CD4-positive, CD25-positive, alpha-beta regulatory T cell (primary cell): ENCODE measurements at regions not wholly inside any gene's neighbourhood (a gene's known extent, or its start where the extent isn't known, plus 50 kb on each side); places are given as distances from the start of the nearest gene placed in this dataset.

ENCODE experiments used
- ATAC-seq, 2 donors: fragments of 150-1000 bp; cut with Tn5 transposase; one replicate each; pipeline ENCODE4 v1.10.0; 2021; ENCODE audit warnings: low read depth in 2 of 2, moderate number of reproducible peaks in 2 of 2, moderate library complexity in 1 of 2
- DNase-seq, 3 donors: peaks; one replicate each; pipeline versions ENCODE4 v3.0.0 to v3.0.0-alpha.2; 2012 to 2022; ENCODE audit warnings: mixed read lengths in 1 of 3
- H3K27ac ChIP-seq: one replicate; pipeline ENCODE4 v1.7.0; 2013; ENCODE audit warnings: mild to moderate bottlenecking, low read length; ENCODE audit not compliant: insufficient read depth, poor library complexity, severe bottlenecking
- H3K27me3 ChIP-seq: one replicate; pipeline ENCODE4 v1.7.0; 2013; ENCODE audit warnings: low read length; ENCODE audit not compliant: control insufficient read depth, insufficient read depth
- H3K36me3 ChIP-seq: one replicate; pipeline ENCODE4 v1.7.0; 2013; ENCODE audit warnings: mild to moderate bottlenecking, low read length, moderate library complexity; ENCODE audit not compliant: control insufficient read depth, insufficient read depth
- H3K4me1 ChIP-seq: 2 replicates; pipeline ENCODE4 v1.7.0; 2013; ENCODE audit warnings: mild to moderate bottlenecking, low read length; ENCODE audit not compliant: insufficient read depth, control insufficient read depth, poor library complexity, severe bottlenecking
- H3K4me3 ChIP-seq: one replicate; pipeline ENCODE4 v1.7.0; 2013; ENCODE audit warnings: low read depth, mild to moderate bottlenecking, low read length, moderate library complexity
- H3K9me3 ChIP-seq, 2 experiments: 1 replicate in 1 of 2; 2 replicates in 1 of 2; pipeline ENCODE4 v1.7.0; 2013; ENCODE audit warnings: low read length in 2 of 2, mild to moderate bottlenecking in 1 of 2, moderate library complexity in 1 of 2; ENCODE audit not compliant: control insufficient read depth in 2 of 2
- H3K27ac Mint-ChIP-seq, 3 donors: one replicate each; pipeline ENCODE4 v1.8.0; 2020 to 2022; ENCODE audit warnings: mild to moderate bottlenecking in 3 of 3, mixed read lengths in 3 of 3, moderate library complexity in 2 of 3
- H3K27me3 Mint-ChIP-seq: one replicate; pipeline ENCODE4 v1.8.0; 2022; ENCODE audit warnings: mild to moderate bottlenecking, mixed read lengths
- H3K36me3 Mint-ChIP-seq: one replicate; pipeline ENCODE4 v1.8.0; 2020; ENCODE audit warnings: mixed read lengths
- H3K4me1 Mint-ChIP-seq, 4 donors: one replicate each; pipeline ENCODE4 v1.8.0; 2020 to 2022; ENCODE audit warnings: mixed read lengths in 4 of 4, mild to moderate bottlenecking in 1 of 4
- H3K4me3 Mint-ChIP-seq, 4 donors: one replicate each; pipeline ENCODE4 v1.8.0; 2020 to 2022; ENCODE audit warnings: mild to moderate bottlenecking in 4 of 4, mixed read lengths in 4 of 4, moderate library complexity in 3 of 4
- H3K9me3 Mint-ChIP-seq, 7 donors: one replicate each; pipeline ENCODE4 v1.8.0; 2020 to 2022; ENCODE audit warnings: mixed read lengths in 7 of 7, mild to moderate bottlenecking in 3 of 7, moderate library complexity in 2 of 7

GRCh38 chr3:28139967-28140634 lies 101.3 kb upstream of the CMC1 start:
- Mint-ChIP-seq H3K4me3 (no peak overlapping the region), H3K27ac (no peak overlapping the region), H3K27me3 (peaks cover 16% of the 10 kb centered on the region), H3K36me3 (no peaks in the 10 kb centered on the region), H3K4me1 (peaks cover 0 to 3% (median 0%) of the 10 kb centered on the region in 4 donors), H3K9me3 (peaks cover 0 to 1% (median 0%) of the 10 kb centered on the region in 7 donors)
- Histone ChIP-seq H3K36me3 (no peaks in the 10 kb centered on the region), H3K4me3 (no peak overlapping the region), H3K27ac (no peak overlapping the region), H3K9me3 (no peaks in the 10 kb centered on the region), H3K27me3 (peaks cover 6% of the 10 kb centered on the region), H3K4me1 (no peaks in the 10 kb centered on the region)
- ATAC-seq (no peak), DNase-seq (no peak)

- H3K27me3 ChIP-seq: peaks cover 5% of the 10 kb centered on the region
- H3K36me3 Mint-ChIP-seq: no peaks in the 10 kb centered on the region
- H3K9me3 ChIP-seq: no peaks in the 10 kb centered on the region
- H3K4me3 Mint-ChIP-seq: no peak overlapping the region
- no peaks in the 10 kb centered on the region for H3K4me1 ChIP-seq
- H3K27ac Mint-ChIP-seq: no peak overlapping the region
- peaks cover 16% of the 10 kb centered on the region for H3K27me3 Mint-ChIP-seq
- no peak for DNase-seq
- peaks cover 0 to 1% (median 0%) of the 10 kb centered on the region in 7 donors for H3K9me3 Mint-ChIP-seq
- H3K36me3 ChIP-seq: no peaks in the 10 kb centered on the region
- no peak for ATAC-seq
- no peak overlapping the region for H3K27ac ChIP-seq
- H3K4me1 Mint-ChIP-seq: peaks cover 0 to 3% (median 0%) of the 10 kb centered on the region in 4 donors
- no peak overlapping the region for H3K4me3 ChIP-seq
These were observed 100.8 kb upstream of the CMC1 start for GRCh38 chr3:28140664-28141063.

- DNase-seq: no peak
- Mint-ChIP-seq H3K27me3 (no peaks in the 10 kb centered on the region), H3K4me1 (peaks cover 0 to 12% (median 7%) of the 10 kb centered on the region in 4 donors), H3K36me3 (no peaks in the 10 kb centered on the region), H3K4me3 (no peak overlapping the region), H3K9me3 (peaks cover 0 to 6% (median 0%) of the 10 kb centered on the region in 7 donors), H3K27ac (no peak overlapping the region)
- no peaks in the 10 kb centered on the region for H3K27me3 ChIP-seq
- no peak for ATAC-seq
- no peaks in the 10 kb centered on the region for H3K36me3 ChIP-seq
- no peak overlapping the region for H3K4me3 ChIP-seq
- H3K27ac ChIP-seq: no peak overlapping the region
- H3K9me3 ChIP-seq: peaks cover 0 to 6% of the 10 kb centered on the region in 2 experiments
- peaks cover 6% of the 10 kb centered on the region for H3K4me1 ChIP-seq
These were observed 91.5 kb upstream of the CMC1 start for GRCh38 chr3:28149960-28150359.

DNA sequence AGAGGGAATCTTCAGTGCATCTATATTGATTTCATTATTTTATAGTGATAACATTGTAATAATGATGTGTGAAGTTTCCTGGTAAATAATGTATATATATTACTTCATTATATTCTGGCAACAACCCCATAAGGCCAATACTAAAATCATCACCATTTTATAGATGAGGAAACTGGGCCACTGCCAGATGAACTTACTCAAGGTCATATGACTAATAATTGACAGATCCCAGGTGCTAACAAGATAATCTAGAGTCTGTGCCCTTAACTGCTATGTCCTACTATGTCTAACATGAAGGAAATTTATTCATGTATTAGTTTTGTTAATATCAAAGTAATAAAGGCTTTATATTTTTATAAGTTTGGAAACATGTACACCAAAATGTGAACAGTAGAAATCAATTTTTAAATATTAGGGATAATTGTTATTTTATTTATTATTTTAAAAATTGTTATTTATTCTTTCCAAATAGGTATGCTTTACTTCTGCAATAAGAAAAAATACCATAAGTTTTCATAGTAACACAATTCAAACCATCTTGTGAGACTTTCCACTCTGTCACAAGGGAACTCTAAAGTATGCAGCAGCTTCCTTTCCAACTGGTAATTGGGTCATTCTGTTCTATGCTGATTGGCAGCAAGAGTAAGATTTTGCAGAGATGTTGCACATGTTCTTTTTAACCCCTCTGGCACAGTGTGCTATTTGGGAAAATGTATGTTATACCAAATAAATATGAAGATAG lies 90.8 kb upstream of the CMC1 start:
- H3K27ac Mint-ChIP-seq: no peak overlapping the region
- H3K9me3 ChIP-seq: peaks cover 0 to 6% of the 10 kb centered on the region in 2 experiments
- H3K36me3 ChIP-seq: no peaks in the 10 kb centered on the region
- peaks cover 0 to 12% (median 7%) of the 10 kb centered on the region in 4 donors for H3K4me1 Mint-ChIP-seq
- H3K27me3 Mint-ChIP-seq: no peaks in the 10 kb centered on the region
- H3K27me3 ChIP-seq: no peaks in the 10 kb centered on the region
- no peak overlapping the region for H3K27ac ChIP-seq
- no peak overlapping the region for H3K4me3 Mint-ChIP-seq
- H3K36me3 Mint-ChIP-seq: no peaks in the 10 kb centered on the region
- H3K4me3 ChIP-seq: no peak overlapping the region
- ATAC-seq (no peak), DNase-seq (no peak)
- H3K4me1 ChIP-seq: peaks cover 6% of the 10 kb centered on the region
- H3K9me3 Mint-ChIP-seq: peaks cover 0 to 6% (median 2%) of the 10 kb centered on the region in 7 donors

DNA sequence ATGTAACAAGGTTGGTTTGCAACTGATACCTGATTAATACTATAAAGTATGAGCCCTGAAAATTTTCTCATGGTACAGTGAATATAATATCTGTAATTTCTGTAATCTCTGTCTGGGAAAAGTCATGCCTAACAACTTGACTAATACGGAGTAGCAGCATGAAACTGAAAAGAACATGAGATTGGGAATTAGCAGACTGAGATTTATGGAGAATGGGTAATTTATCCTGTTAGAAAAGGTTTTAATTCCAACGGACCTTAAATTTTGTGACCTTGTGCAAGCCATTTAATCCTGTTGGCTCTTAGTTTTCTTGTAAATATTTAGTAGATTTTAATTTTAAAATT lies 90.2 kb upstream of the CMC1 start:
- H3K27ac ChIP-seq: no peak overlapping the region
- H3K36me3 ChIP-seq: no peaks in the 10 kb centered on the region
- no peak for DNase-seq
- no peaks in the 10 kb centered on the region for H3K27me3 ChIP-seq
- H3K9me3 ChIP-seq: peaks cover 0 to 6% of the 10 kb centered on the region in 2 experiments
- Mint-ChIP-seq H3K4me3 (no peak overlapping the region), H3K27ac (no peak overlapping the region), H3K4me1 (peaks cover 0 to 12% (median 7%) of the 10 kb centered on the region in 4 donors), H3K27me3 (no peaks in the 10 kb centered on the region), H3K36me3 (no peaks in the 10 kb centered on the region), H3K9me3 (peaks cover 0 to 7% (median 2%) of the 10 kb centered on the region in 7 donors)
- peaks cover 6% of the 10 kb centered on the region for H3K4me1 ChIP-seq
- no peak for ATAC-seq
- no peak overlapping the region for H3K4me3 ChIP-seq

DNA sequence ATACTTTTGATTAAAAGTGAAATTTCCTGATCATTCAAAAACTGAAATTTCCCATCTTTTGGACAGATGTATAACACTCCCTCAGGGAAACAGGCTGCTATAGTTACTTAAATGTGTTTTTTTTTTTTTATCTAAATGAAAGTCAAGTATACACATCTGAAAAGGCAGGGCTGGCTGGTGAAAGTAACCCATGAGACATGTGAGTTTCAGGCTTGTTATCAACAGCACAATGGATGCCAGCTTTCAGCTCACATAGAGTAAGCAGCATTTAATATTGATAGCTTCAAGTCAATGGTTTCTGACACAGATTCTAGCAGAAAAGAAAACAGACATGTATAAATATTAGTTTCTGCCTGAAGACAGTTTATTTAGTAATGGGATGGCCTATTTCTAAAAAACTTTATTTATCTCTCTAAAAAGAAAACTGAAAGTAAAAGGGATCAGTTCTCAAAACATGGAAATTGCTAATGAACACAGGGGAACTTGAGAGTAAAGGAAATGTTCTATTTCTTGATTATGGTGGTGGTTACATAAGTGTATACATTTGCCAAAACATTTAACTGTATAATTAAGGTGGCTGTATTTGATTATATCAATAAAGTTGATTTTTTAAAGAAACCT lies 89.7 kb upstream of the CMC1 start:
- H3K36me3 ChIP-seq: no peaks in the 10 kb centered on the region
- H3K9me3 ChIP-seq: peaks cover 0 to 6% of the 10 kb centered on the region in 2 experiments
- Mint-ChIP-seq H3K4me3 (peak overlapping the region in 3 of 4 donors; percentile 34 to 79 (median 56)), H3K9me3 (peaks cover 0 to 7% (median 2%) of the 10 kb centered on the region in 7 donors), H3K27me3 (no peaks in the 10 kb centered on the region), H3K27ac (peak overlapping the region in 1 of 3 donors; percentile 46), H3K4me1 (peaks cover 0 to 12% (median 7%) of the 10 kb centered on the region in 4 donors), H3K36me3 (no peaks in the 10 kb centered on the region)
- peak in 1 of 3 donors; percentile 35 for DNase-seq
- H3K4me3 ChIP-seq: peak overlapping the region; percentile 54
- H3K4me1 ChIP-seq: peaks cover 6% of the 10 kb centered on the region
- H3K27me3 ChIP-seq: no peaks in the 10 kb centered on the region
- no peak overlapping the region for H3K27ac ChIP-seq
- no peak for ATAC-seq

DNA sequence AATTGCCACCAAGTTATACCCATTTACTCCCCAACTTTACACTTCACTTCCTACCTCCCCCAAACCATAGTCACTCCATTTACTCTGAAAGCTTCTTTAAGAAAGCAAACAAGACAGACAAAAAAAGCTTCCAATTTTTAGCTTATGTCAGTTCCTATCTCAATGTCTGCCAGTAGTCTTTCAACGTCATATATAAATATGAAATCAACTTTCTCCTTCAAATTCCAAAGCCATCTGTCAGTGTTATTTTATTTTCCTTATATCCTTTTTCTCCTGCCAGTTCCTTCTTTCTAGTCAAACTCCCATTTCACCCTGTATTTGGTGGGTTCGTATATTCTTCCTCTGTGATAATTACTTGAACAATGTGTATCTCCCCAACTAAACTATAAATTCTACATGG lies 85.8 kb upstream of the CMC1 start:
- ATAC-seq: no peak
- no peak overlapping the region for H3K27ac Mint-ChIP-seq
- H3K9me3 Mint-ChIP-seq: peaks cover 0 to 29% (median 7%) of the 10 kb centered on the region in 7 donors
- H3K36me3 Mint-ChIP-seq: no peaks in the 10 kb centered on the region
- peaks cover 6% of the 10 kb centered on the region for H3K4me1 ChIP-seq
- no peak for DNase-seq
- H3K4me3 ChIP-seq: no peak overlapping the region
- peaks cover 0 to 12% (median 7%) of the 10 kb centered on the region in 4 donors for H3K4me1 Mint-ChIP-seq
- peaks cover 8% of the 10 kb centered on the region for H3K27me3 Mint-ChIP-seq
- peaks cover 3 to 19% of the 10 kb centered on the region in 2 experiments for H3K9me3 ChIP-seq
- no peaks in the 10 kb centered on the region for H3K36me3 ChIP-seq
- peaks cover 3% of the 10 kb centered on the region for H3K27me3 ChIP-seq
- no peak overlapping the region for H3K27ac ChIP-seq
- H3K4me3 Mint-ChIP-seq: no peak overlapping the region
